SW480 (cell line): ENCODE measurements at regions not wholly inside any gene's neighbourhood (a gene's known extent, or its start where the extent isn't known, plus 50 kb on each side); places are given as distances from the start of the nearest gene placed in this dataset.

Experiments used
- DNase-seq: peaks from one replicate; pipeline ENCODE4 v3.0.0-alpha.2; 2016; ENCODE audit warnings: low spot score

GRCh38 chr18:65547046-65547445 lies 203.8 kb upstream of the CDH7 start:
- DNase-seq: no peak

GRCh38 chr18:65544701-65545100 lies 206.1 kb upstream of the CDH7 start:
- DNase-seq: no peak

GRCh38 chr18:65527879-65528633 lies 222.8 kb upstream of the CDH7 start:
- no peak for DNase-seq

GRCh38 chr18:65526099-65526498 lies 224.7 kb upstream of the CDH7 start:
- no peak for DNase-seq

GRCh38 chr18:65523461-65523860 lies 227.4 kb upstream of the CDH7 start:
- no peak for DNase-seq

GRCh38 chr18:65522907-65523306 lies 227.9 kb upstream of the CDH7 start:
- DNase-seq: no peak

GRCh38 chr18:65516209-65516608 lies 234.6 kb upstream of the CDH7 start:
- no peak for DNase-seq

GRCh38 chr18:65498605-65499004 lies 252.2 kb upstream of the CDH7 start:
- DNase-seq: no peak

GRCh38 chr18:65487569-65487968 lies 263.2 kb upstream of the CDH7 start:
- DNase-seq: no peak

GRCh38 chr18:65477455-65477854 lies 273.4 kb upstream of the CDH7 start:
- no peak for DNase-seq

GRCh38 chr18:65468881-65469280 lies 281.9 kb upstream of the CDH7 start:
- no peak for DNase-seq

GRCh38 chr18:65464361-65464760 lies 286.5 kb upstream of the CDH7 start:
- no peak for DNase-seq

- no peak for DNase-seq
Observed at GRCh38 chr18:65459741-65460140, 291.1 kb upstream of the CDH7 start.

GRCh38 chr18:65458871-65459270 lies 291.9 kb upstream of the CDH7 start:
- no peak for DNase-seq

- no peak for DNase-seq
Observed at GRCh38 chr18:65439188-65439587, 311.6 kb upstream of the CDH7 start.

GRCh38 chr18:65436430-65436829 lies 314.4 kb upstream of the CDH7 start:
- DNase-seq: no peak

- no peak for DNase-seq
Observed at GRCh38 chr18:65435534-65435933, 315.3 kb upstream of the CDH7 start.

- no peak for DNase-seq
Observed at GRCh38 chr18:65429601-65430000, 321.2 kb upstream of the CDH7 start.

- no peak for DNase-seq
Observed at GRCh38 chr18:65425366-65425765, 325.4 kb upstream of the CDH7 start.

GRCh38 chr18:65423776-65424175 lies 327.0 kb upstream of the CDH7 start:
- DNase-seq: no peak

GRCh38 chr18:65422544-65423136 lies 328.2 kb upstream of the CDH7 start:
- DNase-seq: no peak

- no peak for DNase-seq
Observed at GRCh38 chr18:65415098-65415497, 335.7 kb upstream of the CDH7 start.

- no peak for DNase-seq
Observed at GRCh38 chr18:65414501-65414900, 336.3 kb upstream of the CDH7 start.

- DNase-seq: no peak
Observed at GRCh38 chr18:65411061-65411460, 339.8 kb upstream of the CDH7 start.
